Retinal pigment epithelial cell (primary cell): ENCODE measurements at regions not wholly inside any gene's neighbourhood (a gene's known extent, or its start where the extent isn't known, plus 50 kb on each side); places are given as distances from the start of the nearest gene placed in this dataset.

Source experiments
- DNase-seq: peaks from one replicate; pipeline ENCODE4 v3.0.0-alpha.2; 2010; ENCODE audit warnings: low read depth
- H3K4me3 ChIP-seq: 2 replicates; pipeline ENCODE4 v1.5.1; 2011; ENCODE audit warnings: mild to moderate bottlenecking, low read length, control low read depth, moderate library complexity
- CTCF ChIP-seq: conservative IDR thresholded peaks from 2 replicates; pipeline ENCODE4 v1.5.1; 2011; ENCODE audit warnings: low read depth, low read length, control low read depth, inconsistent platforms

DNA sequence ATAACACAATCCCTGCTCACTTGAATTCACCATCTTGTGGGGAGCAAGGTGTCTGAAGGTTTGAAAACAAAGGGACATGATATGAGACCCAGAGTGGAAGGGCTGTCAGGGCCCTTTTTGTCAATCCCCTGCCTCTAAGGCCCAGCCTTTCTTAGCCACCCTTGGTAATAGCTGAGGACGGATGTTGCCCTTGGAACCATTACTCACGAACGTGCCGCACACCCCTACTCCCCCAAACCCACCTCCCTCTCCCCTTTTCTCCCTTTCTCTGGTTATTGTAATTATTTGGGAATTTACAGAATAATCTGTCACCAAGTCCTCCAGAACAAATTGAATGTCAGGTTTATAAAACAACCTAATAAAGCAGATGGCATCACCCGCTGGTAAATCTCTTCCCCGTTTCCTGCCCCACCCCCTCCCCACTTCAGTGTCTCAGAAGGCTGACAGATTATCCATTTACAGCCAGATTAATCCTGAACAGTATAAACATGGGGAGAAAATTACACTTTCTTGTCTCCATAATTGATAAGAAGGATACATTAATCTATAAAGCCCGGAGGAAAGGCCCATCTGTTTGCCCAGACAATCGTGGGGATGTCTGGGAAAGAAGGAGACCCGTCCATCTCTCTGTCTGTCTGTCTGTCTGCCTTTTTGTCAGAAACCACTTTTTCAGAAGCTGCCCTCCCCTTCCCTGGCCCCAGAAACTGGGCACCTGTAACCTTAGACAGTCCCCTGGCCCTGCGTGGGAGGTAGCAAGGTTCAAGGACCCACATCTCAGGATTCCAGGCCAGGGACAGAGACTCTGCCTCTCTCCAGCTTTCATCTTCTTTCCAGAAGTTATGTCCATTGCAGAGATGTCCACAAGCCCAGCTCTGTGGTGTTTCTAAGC, 60.6 kb upstream of the CD34 start:
- no peak overlapping the region for H3K4me3 ChIP-seq
- no peak for DNase-seq
- TF ChIP-seq CTCF, result no peak

GRCh38 chr1:207970329-207971233, 59.7 kb upstream of the CD34 start:
- no peak for TF ChIP-seq CTCF
- no peak overlapping the region for H3K4me3 ChIP-seq
- DNase-seq, result no peak

GRCh38 chr1:207969528-207969927, 58.6 kb upstream of the CD34 start:
- no peak overlapping the region for H3K4me3 ChIP-seq

DNA sequence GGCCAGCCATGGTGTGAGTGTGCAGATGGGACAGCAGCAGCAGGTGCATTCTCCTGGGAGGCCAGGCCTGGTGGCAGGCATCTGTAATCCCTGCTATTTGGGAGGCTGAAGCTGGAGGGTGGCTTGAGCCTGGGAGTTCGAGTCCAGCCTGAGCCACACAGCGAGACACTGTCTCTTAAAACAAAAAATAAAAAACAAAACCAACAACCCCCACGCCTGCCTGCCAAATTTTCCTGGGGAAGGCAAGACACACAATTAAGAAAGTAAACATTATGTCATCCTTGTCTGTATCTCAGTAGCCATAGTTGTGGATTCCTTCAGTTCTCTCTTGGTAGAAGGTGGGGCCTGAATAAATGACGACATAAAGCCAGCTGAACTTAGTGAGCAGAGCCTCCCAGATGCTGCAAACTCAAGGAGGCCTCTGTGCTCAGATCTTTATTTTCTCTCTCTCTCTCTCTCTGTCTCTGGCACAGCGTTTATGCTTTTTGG, 57.6 kb upstream of the CD34 start:
- no peak overlapping the region for H3K4me3 ChIP-seq
- no peak for DNase-seq
- TF ChIP-seq CTCF, result no peak

More at GRCh38 chr1:207969528-207969927, 58.6 kb upstream of the CD34 start:
- no peak for DNase-seq
- TF ChIP-seq CTCF, result no peak

DNA sequence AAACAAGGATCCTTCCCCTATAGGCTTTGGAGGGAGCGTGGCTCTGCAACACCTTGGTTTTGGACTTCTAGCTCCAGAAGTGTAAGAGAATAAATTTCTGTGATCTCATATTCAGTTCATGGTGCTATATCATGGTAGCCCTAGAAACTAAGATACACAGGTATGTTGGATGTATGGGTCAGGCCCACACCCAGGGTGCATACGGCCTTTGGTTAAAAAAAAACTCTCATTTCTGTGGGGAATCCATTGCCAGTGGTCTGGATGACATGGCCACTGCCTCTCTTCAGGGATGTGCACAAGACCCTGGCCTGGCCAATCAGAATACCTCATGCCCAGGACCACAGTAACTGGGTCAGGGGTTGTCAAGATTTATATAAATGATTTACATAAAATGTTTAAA, 56.8 kb upstream of the CD34 start:
- DNase-seq, result no peak
- no peak for TF ChIP-seq CTCF

DNA sequence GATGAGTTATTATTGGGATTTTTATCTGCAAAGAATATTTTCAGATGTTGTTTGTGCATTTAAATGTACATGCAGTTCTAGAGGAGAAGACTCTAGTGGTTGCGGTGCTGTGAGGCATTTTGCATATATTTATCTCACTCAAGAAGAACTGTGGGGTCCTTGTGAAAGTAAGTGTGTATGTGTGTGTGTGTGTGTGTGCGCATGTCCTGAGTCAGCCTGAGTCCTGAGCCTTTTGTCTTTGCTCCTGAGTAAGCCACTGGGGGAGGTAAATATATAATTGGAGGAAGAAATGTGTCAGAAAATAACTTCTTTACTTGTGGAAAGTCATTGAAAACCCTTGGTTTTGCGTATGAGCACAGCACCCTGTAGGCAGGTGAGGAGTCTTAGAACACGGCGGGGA, 55.6 kb upstream of the CD34 start:
- no peak for DNase-seq
- H3K4me3 ChIP-seq, result no peak overlapping the region
- no peak for TF ChIP-seq CTCF

More for the DNA sequence above, 56.8 kb upstream of the CD34 start:
- H3K4me3 ChIP-seq, result no peak overlapping the region
